Trophoblast cell (in vitro differentiated cells and primary cell): ENCODE measurements at regions not wholly inside any gene's neighbourhood (a gene's known extent, or its start where the extent isn't known, plus 50 kb on each side); places are given as distances from the start of the nearest gene placed in this dataset.

Source experiments
- DNase-seq, 2 donors: peaks; one replicate each; pipeline ENCODE4 v3.0.0-alpha.2; 2016
- H2AFZ ChIP-seq: 2 replicates; pipeline ENCODE4 v1.6.1; 2013; ENCODE audit warnings: low read length, moderate library complexity, mild to moderate bottlenecking; ENCODE audit not compliant: insufficient read depth, poor library complexity
- H2AK5ac ChIP-seq: 2 replicates; pipeline ENCODE4 v1.6.1; 2013; ENCODE audit warnings: mild to moderate bottlenecking, low read length
- H2BK120ac ChIP-seq: 2 replicates; pipeline ENCODE4 v1.6.1; 2013; ENCODE audit warnings: low read length, mild to moderate bottlenecking, moderate library complexity; ENCODE audit not compliant: insufficient read depth, poor library complexity
- H2BK12ac ChIP-seq: 2 replicates; pipeline ENCODE4 v1.6.1; 2013; ENCODE audit warnings: mild to moderate bottlenecking, low read length, moderate library complexity
- H2BK5ac ChIP-seq: 2 replicates; pipeline ENCODE4 v1.6.1; 2013; ENCODE audit warnings: low read length, low read depth, moderate library complexity, mild to moderate bottlenecking; ENCODE audit not compliant: poor library complexity
- H3K14ac ChIP-seq: 2 replicates; pipeline ENCODE4 v1.6.1; 2013; ENCODE audit warnings: mild to moderate bottlenecking, low read length
- H3K18ac ChIP-seq: 2 replicates; pipeline ENCODE4 v1.6.1; 2013; ENCODE audit warnings: mild to moderate bottlenecking, low read length
- H3K23ac ChIP-seq: 2 replicates; pipeline ENCODE4 v1.6.1; 2013; ENCODE audit warnings: low read length
- H3K27ac ChIP-seq: 2 replicates; pipeline ENCODE4 v1.5.1; 2013; ENCODE audit warnings: low read depth, mild to moderate bottlenecking, inconsistent platforms, low read length, moderate library complexity
- H3K27me3 ChIP-seq: 2 replicates; pipeline ENCODE4 v1.6.1; 2013; ENCODE audit warnings: inconsistent platforms, mild to moderate bottlenecking, low read length, moderate library complexity; ENCODE audit not compliant: insufficient read depth
- H3K36me3 ChIP-seq, 2 experiments: 1 replicate in 1 of 2; 2 replicates in 1 of 2; pipeline ENCODE4 v1.6.1; 2013; ENCODE audit warnings: low read length in 2 of 2, mild to moderate bottlenecking in 2 of 2, moderate library complexity in 1 of 2; ENCODE audit not compliant: insufficient read depth in 2 of 2, control insufficient read depth in 1 of 2
- H3K4ac ChIP-seq: 2 replicates; pipeline ENCODE4 v1.6.1; 2013; ENCODE audit warnings: low read depth, mild to moderate bottlenecking, low read length, moderate library complexity
- H3K4me1 ChIP-seq, 2 experiments: 1 replicate in 1 of 2; 2 replicates in 1 of 2; pipeline ENCODE4 v1.6.1; 2013; ENCODE audit warnings: low read length in 2 of 2, mild to moderate bottlenecking in 2 of 2, moderate library complexity in 1 of 2; ENCODE audit not compliant: insufficient read depth in 2 of 2, control insufficient read depth in 1 of 2
- H3K4me2 ChIP-seq: 2 replicates; pipeline ENCODE4 v1.6.1; 2013; ENCODE audit warnings: inconsistent platforms, mild to moderate bottlenecking, low read length, moderate library complexity
- H3K4me3 ChIP-seq: 2 replicates; pipeline ENCODE4 v1.5.1; 2013; ENCODE audit warnings: mild to moderate bottlenecking, low read depth, low read length, inconsistent platforms
- H3K79me1 ChIP-seq: one replicate; pipeline ENCODE4 v1.6.1; 2013; ENCODE audit warnings: low read length
- H3K79me2 ChIP-seq: 2 replicates; pipeline ENCODE4 v1.6.1; 2013; ENCODE audit warnings: low read length, mild to moderate bottlenecking; ENCODE audit not compliant: control insufficient read depth, insufficient read depth, poor library complexity
- H3K9ac ChIP-seq: 2 replicates; pipeline ENCODE4 v1.6.1; 2013; ENCODE audit warnings: mild to moderate bottlenecking, low read length
- H3K9me3 ChIP-seq: 2 replicates; pipeline ENCODE4 v1.6.1; 2013; ENCODE audit warnings: low read depth, mild to moderate bottlenecking, control low read depth, inconsistent platforms, low read length; ENCODE audit not compliant: insufficient read depth
- H4K12ac ChIP-seq: 2 replicates; pipeline ENCODE4 v1.6.1; 2013; ENCODE audit warnings: low read depth, mild to moderate bottlenecking, low read length, moderate library complexity
- H4K8ac ChIP-seq: 2 replicates; pipeline ENCODE4 v1.6.1; 2013; ENCODE audit warnings: low read depth, mild to moderate bottlenecking, low read length, moderate library complexity
- H4K91ac ChIP-seq: one replicate; pipeline ENCODE4 v1.6.1; 2013; ENCODE audit warnings: low read depth, mild to moderate bottlenecking, low read length, moderate library complexity
- WGBS: extraction: QIAGEN DNeasy Blood & Tissue Kit; methylation state at CpG from one replicate; pipeline ENCODE4 v1.1.7; 2013; ENCODE audit warnings: missing lambda C conversion rate; ENCODE audit not compliant: insufficient read length, insufficient coverage; ENCODE audit errors: extremely low coverage; 5-methylcytosine and 5-hydroxymethylcytosine counted together

DNA sequence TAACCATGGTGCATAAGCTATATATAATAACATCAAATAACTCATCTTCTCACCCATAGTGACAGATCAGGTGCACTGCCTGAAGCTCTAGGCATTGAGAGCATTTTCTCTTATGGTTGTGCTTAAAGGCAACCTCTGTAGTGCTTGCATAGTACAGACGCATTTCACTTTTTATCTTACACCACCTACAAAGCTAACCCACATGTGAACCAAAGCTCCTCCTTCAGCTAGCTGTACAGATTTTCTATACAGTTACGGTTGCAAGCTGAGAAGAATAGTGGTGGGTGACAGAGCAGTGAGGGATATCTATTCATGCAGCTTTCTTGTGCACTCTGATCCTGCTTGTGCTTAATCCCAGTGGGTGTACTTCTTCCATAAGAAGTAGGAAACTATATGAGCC lies 1525.2 kb downstream of the STIM2 start:
- no peak overlapping the region for H4K12ac ChIP-seq
- H2BK5ac ChIP-seq = no peak overlapping the region
- H3K4ac ChIP-seq = no peak overlapping the region
- no peak overlapping the region for H3K14ac ChIP-seq
- no peaks in the 10 kb centered on the region for H3K79me1 ChIP-seq
- no peaks in the 10 kb centered on the region for H3K4me1 ChIP-seq
- H3K36me3 ChIP-seq = no peaks in the 10 kb centered on the region
- H3K4me2 ChIP-seq = no peak overlapping the region
- no peak overlapping the region for H4K91ac ChIP-seq
- no peak overlapping the region for H3K27ac ChIP-seq
- no CpG with 5 or more reads among the region's 2 CpGs for WGBS
- H3K79me2 ChIP-seq = no peaks in the 10 kb centered on the region
- H3K27me3 ChIP-seq = no peaks in the 10 kb centered on the region
- H2BK120ac ChIP-seq = no peak overlapping the region
- H3K18ac ChIP-seq = no peak overlapping the region
- no peak overlapping the region for H3K9ac ChIP-seq
- H4K8ac ChIP-seq = no peak overlapping the region
- H2AK5ac ChIP-seq = no peak overlapping the region
- H3K23ac ChIP-seq = no peak overlapping the region
- no peak overlapping the region for H2BK12ac ChIP-seq
- H3K4me3 ChIP-seq = no peak overlapping the region
- DNase-seq = no peak
- no peaks in the 10 kb centered on the region for H3K9me3 ChIP-seq
- no peak overlapping the region for H2AFZ ChIP-seq

DNA sequence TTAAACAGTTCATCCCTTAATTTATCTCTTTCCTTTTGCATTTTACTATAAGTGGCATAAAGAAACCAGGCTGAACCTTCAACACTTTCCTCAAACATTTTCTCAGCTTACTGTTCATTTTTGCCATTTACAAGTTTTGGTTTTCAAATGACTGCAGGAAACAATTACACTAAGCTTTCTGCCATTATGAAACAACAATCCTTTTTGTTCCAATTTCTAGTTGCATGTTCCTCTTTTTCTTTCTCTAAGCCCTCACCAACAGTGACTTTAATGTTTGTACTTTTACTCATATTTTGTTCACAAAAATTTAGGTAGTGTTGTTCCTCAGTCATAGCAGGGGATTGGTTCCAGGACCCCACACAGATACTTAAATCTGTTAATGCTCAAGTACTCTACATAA lies 1526.1 kb downstream of the STIM2 start:
- Histone ChIP-seq H3K14ac (no peak overlapping the region), H3K36me3 (no peaks in the 10 kb centered on the region), H3K27me3 (no peaks in the 10 kb centered on the region), H4K12ac (no peak overlapping the region), H3K4me3 (no peak overlapping the region), H3K79me2 (no peaks in the 10 kb centered on the region), H3K9me3 (no peaks in the 10 kb centered on the region), H4K91ac (no peak overlapping the region), H2BK5ac (no peak overlapping the region), H3K27ac (no peak overlapping the region), H3K4me2 (no peak overlapping the region), H3K4me1 (no peaks in the 10 kb centered on the region), H3K9ac (no peak overlapping the region), H3K4ac (no peak overlapping the region), H2AK5ac (no peak overlapping the region), H2AFZ (no peak overlapping the region), H3K18ac (no peak overlapping the region), H4K8ac (no peak overlapping the region), H2BK12ac (no peak overlapping the region), H3K23ac (no peak overlapping the region), H2BK120ac (no peak overlapping the region), H3K79me1 (no peaks in the 10 kb centered on the region)
- no peak for DNase-seq

DNA sequence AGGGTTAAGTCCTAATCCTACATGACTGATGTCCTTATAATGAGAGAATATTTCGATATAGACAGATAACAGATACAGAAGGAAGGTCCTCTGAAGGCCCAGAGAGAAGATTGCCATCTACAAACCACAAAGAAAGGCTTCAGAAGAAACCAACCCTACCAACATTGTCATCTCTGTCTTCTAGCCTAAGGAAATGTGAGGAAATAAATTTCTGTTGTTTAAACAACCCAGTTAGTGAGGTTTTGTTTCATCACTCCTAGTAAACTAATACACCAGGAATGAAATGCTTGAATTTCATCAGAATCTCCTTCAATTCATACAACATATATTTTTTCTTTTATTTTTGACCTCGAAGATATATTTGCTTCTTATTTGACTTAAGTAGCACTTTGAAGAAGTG lies 1527.8 kb downstream of the STIM2 start:
- no peaks in the 10 kb centered on the region for H3K27me3 ChIP-seq
- no peaks in the 10 kb centered on the region for H3K79me1 ChIP-seq
- H2AFZ ChIP-seq = no peak overlapping the region
- H3K9me3 ChIP-seq = no peaks in the 10 kb centered on the region
- no peak overlapping the region for H4K12ac ChIP-seq
- no CpG with 5 or more reads among the region's 2 CpGs for WGBS
- H2BK12ac ChIP-seq = no peak overlapping the region
- H3K36me3 ChIP-seq = no peaks in the 10 kb centered on the region
- no peak overlapping the region for H3K4me2 ChIP-seq
- H3K27ac ChIP-seq = no peak overlapping the region
- no peak overlapping the region for H2AK5ac ChIP-seq
- no peak overlapping the region for H2BK120ac ChIP-seq
- no peak for DNase-seq
- H2BK5ac ChIP-seq = no peak overlapping the region
- H4K91ac ChIP-seq = no peak overlapping the region
- H3K79me2 ChIP-seq = no peaks in the 10 kb centered on the region
- H3K18ac ChIP-seq = no peak overlapping the region
- H3K9ac ChIP-seq = no peak overlapping the region
- H4K8ac ChIP-seq = no peak overlapping the region
- no peak overlapping the region for H3K23ac ChIP-seq
- H3K4ac ChIP-seq = no peak overlapping the region
- no peaks in the 10 kb centered on the region for H3K4me1 ChIP-seq
- no peak overlapping the region for H3K14ac ChIP-seq
- H3K4me3 ChIP-seq = no peak overlapping the region

DNA sequence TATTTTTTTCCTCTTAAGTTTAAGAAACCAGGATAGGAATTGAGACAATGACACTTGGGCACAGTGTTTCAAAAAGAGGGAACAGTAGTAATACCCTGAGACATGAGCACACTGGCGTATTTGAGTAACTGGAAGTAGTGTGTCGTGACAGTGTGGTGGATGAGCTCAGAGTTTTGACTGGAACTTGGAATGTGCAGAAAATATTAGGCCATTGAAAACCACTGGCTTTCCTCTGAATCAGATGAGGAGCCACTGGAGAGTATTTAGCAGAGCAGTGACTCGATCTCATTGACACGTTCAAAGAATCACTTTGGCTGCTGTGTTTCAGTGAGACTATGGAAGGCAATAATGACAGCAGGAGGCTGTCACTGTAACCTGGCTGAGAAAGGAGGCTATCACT lies 1531.2 kb downstream of the STIM2 start:
- WGBS = no CpG with 5 or more reads among the region's 4 CpGs
- peaks cover 4% of the 10 kb centered on the region for H3K9me3 ChIP-seq
- H3K79me2 ChIP-seq = no peaks in the 10 kb centered on the region
- H3K4ac ChIP-seq = no peak overlapping the region
- H3K4me3 ChIP-seq = no peak overlapping the region
- no peak overlapping the region for H2BK12ac ChIP-seq
- no peak overlapping the region for H3K23ac ChIP-seq
- no peak overlapping the region for H2AFZ ChIP-seq
- H3K14ac ChIP-seq = no peak overlapping the region
- no peak for DNase-seq
- no peak overlapping the region for H4K8ac ChIP-seq
- H3K4me2 ChIP-seq = no peak overlapping the region
- no peaks in the 10 kb centered on the region for H3K27me3 ChIP-seq
- no peak overlapping the region for H2BK5ac ChIP-seq
- no peak overlapping the region for H2AK5ac ChIP-seq
- no peak overlapping the region for H3K27ac ChIP-seq
- no peak overlapping the region for H3K9ac ChIP-seq
- no peak overlapping the region for H2BK120ac ChIP-seq
- no peaks in the 10 kb centered on the region for H3K36me3 ChIP-seq
- no peaks in the 10 kb centered on the region for H3K79me1 ChIP-seq
- H3K18ac ChIP-seq = no peak overlapping the region
- H4K91ac ChIP-seq = no peak overlapping the region
- H4K12ac ChIP-seq = no peak overlapping the region
- no peaks in the 10 kb centered on the region for H3K4me1 ChIP-seq

DNA sequence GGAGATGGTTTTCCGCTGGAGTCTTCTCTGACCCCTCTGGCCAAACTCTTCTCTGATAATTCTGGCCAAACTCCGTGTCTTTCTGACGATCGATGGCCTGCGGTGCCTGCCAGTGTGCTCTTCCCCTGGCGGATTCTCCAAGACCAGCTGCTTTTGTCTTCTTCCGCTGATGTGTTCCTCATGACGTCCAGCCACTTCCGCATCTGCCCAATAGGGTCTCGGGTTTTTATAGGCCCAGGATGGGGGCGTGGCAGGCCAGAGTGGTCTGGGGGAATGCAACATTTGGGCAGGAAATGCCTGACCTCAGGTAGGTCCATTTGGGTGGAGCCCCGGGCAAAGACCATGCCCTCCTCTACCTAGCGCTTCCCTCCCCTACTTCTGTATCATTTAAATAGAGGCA lies 1542.1 kb downstream of the STIM2 start:
- no peak overlapping the region for H3K27ac ChIP-seq
- H3K23ac ChIP-seq = no peak overlapping the region
- H3K36me3 ChIP-seq = no peaks in the 10 kb centered on the region
- no peak overlapping the region for H3K18ac ChIP-seq
- H3K14ac ChIP-seq = no peak overlapping the region
- H3K4me3 ChIP-seq = no peak overlapping the region
- H3K79me2 ChIP-seq = no peaks in the 10 kb centered on the region
- H3K4me1 ChIP-seq = no peaks in the 10 kb centered on the region
- no peak for DNase-seq
- no peak overlapping the region for H3K9ac ChIP-seq
- no peak overlapping the region for H2BK5ac ChIP-seq
- H2AK5ac ChIP-seq = no peak overlapping the region
- H3K79me1 ChIP-seq = no peaks in the 10 kb centered on the region
- no peak overlapping the region for H3K4me2 ChIP-seq
- no CpG with 5 or more reads among the region's 13 CpGs for WGBS
- no peak overlapping the region for H4K8ac ChIP-seq
- H3K9me3 ChIP-seq = peaks cover 6% of the 10 kb centered on the region
- H4K12ac ChIP-seq = no peak overlapping the region
- H3K4ac ChIP-seq = no peak overlapping the region
- no peak overlapping the region for H2AFZ ChIP-seq
- no peaks in the 10 kb centered on the region for H3K27me3 ChIP-seq
- H2BK120ac ChIP-seq = no peak overlapping the region
- no peak overlapping the region for H2BK12ac ChIP-seq
- H4K91ac ChIP-seq = no peak overlapping the region
